ENCODE measurements at regions not wholly inside any gene's neighbourhood (a gene's known extent, or its start where the extent isn't known, plus 50 kb on each side); places are given as distances from the start of the nearest gene placed in this dataset.

GRCh38 chr12:19002216-19002615 lies 127.3 kb upstream of the PLEKHA5 start:
- Histone ChIP-seq H3K4me3 (replicated peaks; ENCODE audit: low read depth, low read length) (no peak overlapping the region), H3K27me3 (replicated peaks; ENCODE audit: control insufficient read depth, insufficient read depth, low read length) (no peaks in the 10 kb centered on the region), H3K36me3 (ENCODE audit: control insufficient read depth, insufficient read depth, low read length) (no peaks in the 10 kb centered on the region)
- no peak for TF ChIP-seq CTCF (IDR thresholded peaks at IDR 0.05; ENCODE audit: insufficient read depth, low read length, poor library complexity, severe bottlenecking)
- DNase-seq (ENCODE audit: extremely low read depth, insufficient read length): no peak

GRCh38 chr12:19003141-19003540 lies 126.4 kb upstream of the PLEKHA5 start:
- H3K27me3 ChIP-seq (replicated peaks; ENCODE audit: control insufficient read depth, insufficient read depth, low read length): no peaks in the 10 kb centered on the region
- no peak overlapping the region for H3K4me3 ChIP-seq (replicated peaks; ENCODE audit: low read depth, low read length)
- DNase-seq (ENCODE audit: extremely low read depth, insufficient read length): no peak
- no peaks in the 10 kb centered on the region for H3K36me3 ChIP-seq (ENCODE audit: control insufficient read depth, insufficient read depth, low read length)
- no peak for TF ChIP-seq CTCF (IDR thresholded peaks at IDR 0.05; ENCODE audit: insufficient read depth, low read length, poor library complexity, severe bottlenecking)

GRCh38 chr12:19003987-19004619 lies 125.4 kb upstream of the PLEKHA5 start:
- Histone ChIP-seq H3K27me3 (replicated peaks; ENCODE audit: control insufficient read depth, insufficient read depth, low read length) (no peaks in the 10 kb centered on the region), H3K36me3 (ENCODE audit: control insufficient read depth, insufficient read depth, low read length) (no peaks in the 10 kb centered on the region), H3K4me3 (replicated peaks; ENCODE audit: low read depth, low read length) (no peak overlapping the region)
- no peak for DNase-seq (ENCODE audit: extremely low read depth, insufficient read length)
- TF ChIP-seq CTCF (IDR thresholded peaks at IDR 0.05; ENCODE audit: insufficient read depth, low read length, poor library complexity, severe bottlenecking): no peak

GRCh38 chr12:19005257-19005801 lies 124.2 kb upstream of the PLEKHA5 start:
- H3K27me3 ChIP-seq (replicated peaks; ENCODE audit: control insufficient read depth, insufficient read depth, low read length): no peaks in the 10 kb centered on the region
- TF ChIP-seq CTCF (IDR thresholded peaks at IDR 0.05; ENCODE audit: insufficient read depth, low read length, poor library complexity, severe bottlenecking): no peak
- no peaks in the 10 kb centered on the region for H3K36me3 ChIP-seq (ENCODE audit: control insufficient read depth, insufficient read depth, low read length)
- DNase-seq (ENCODE audit: extremely low read depth, insufficient read length): no peak
- H3K4me3 ChIP-seq (replicated peaks; ENCODE audit: low read depth, low read length): no peak overlapping the region

- no peaks in the 10 kb centered on the region for H3K36me3 ChIP-seq (ENCODE audit: control insufficient read depth, insufficient read depth, low read length)
- no peak for DNase-seq (ENCODE audit: extremely low read depth, insufficient read length)
- H3K4me3 ChIP-seq (replicated peaks; ENCODE audit: low read depth, low read length): no peak overlapping the region
- no peak for TF ChIP-seq CTCF (IDR thresholded peaks at IDR 0.05; ENCODE audit: insufficient read depth, low read length, poor library complexity, severe bottlenecking)
- H3K27me3 ChIP-seq (replicated peaks; ENCODE audit: control insufficient read depth, insufficient read depth, low read length): no peaks in the 10 kb centered on the region
Observed at GRCh38 chr12:19006626-19007137, 122.9 kb upstream of the PLEKHA5 start.
